HEK293 (cell line): ENCODE measurements at regions not wholly inside any gene's neighbourhood (a gene's known extent, or its start where the extent isn't known, plus 50 kb on each side); places are given as distances from the start of the nearest gene placed in this dataset.

Experiments used
- GLIS1 ChIP-seq: fragments of 450-650 bp; formaldehyde crosslinking; IDR thresholded peaks from 2 replicates; pipeline ENCODE4 v1.5.1; 2016; ENCODE audit warnings: missing biosample characterization, missing genetic modification characterization
- SP3 ChIP-seq: fragments of 450-650 bp; formaldehyde crosslinking; IDR thresholded peaks from 2 replicates; pipeline ENCODE4 v1.5.1; 2016; ENCODE audit warnings: missing biosample characterization, missing genetic modification characterization
- YY1 ChIP-seq: fragments of 450-650 bp; formaldehyde crosslinking; IDR thresholded peaks from 2 replicates; pipeline ENCODE4 v1.5.1; 2018; ENCODE audit warnings: missing biosample characterization, missing genetic modification characterization
- ZBTB1 ChIP-seq: fragments of 450-650 bp; formaldehyde crosslinking; IDR thresholded peaks from 2 replicates; pipeline ENCODE4 v1.5.1; 2016; ENCODE audit warnings: missing biosample characterization, missing genetic modification characterization
- ZIC2 ChIP-seq: fragments of 450-650 bp; formaldehyde crosslinking; IDR thresholded peaks from 2 replicates; pipeline ENCODE4 v1.5.1; 2016; ENCODE audit warnings: missing biosample characterization, missing genetic modification characterization
- ZNF121 ChIP-seq: fragments of 450-650 bp; formaldehyde crosslinking; IDR thresholded peaks from 2 replicates; pipeline ENCODE4 v1.5.1; 2016; ENCODE audit warnings: missing biosample characterization, missing genetic modification characterization
- ZNF140 ChIP-seq: fragments of 450-650 bp; formaldehyde crosslinking; IDR thresholded peaks from 2 replicates; pipeline ENCODE4 v1.5.1; 2016; ENCODE audit warnings: missing biosample characterization, missing genetic modification characterization
- ZNF560 ChIP-seq: fragments of 450-650 bp; formaldehyde crosslinking; IDR thresholded peaks from 2 replicates; pipeline ENCODE4 v1.5.1; 2017; ENCODE audit warnings: missing biosample characterization, missing genetic modification characterization, borderline replicate concordance
- TF ChIP-seq, protein P1 (sequence below): fragments of 450-650 bp; formaldehyde crosslinking; IDR thresholded peaks from 2 replicates; pipeline ENCODE4 v1.5.1; 2016; ENCODE audit warnings: missing biosample characterization, missing genetic modification characterization
- TF ChIP-seq, protein P2 (sequence below): fragments of 450-650 bp; formaldehyde crosslinking; conservative IDR thresholded peaks from 2 replicates; pipeline ENCODE4 v1.5.1; 2016; ENCODE audit warnings: low read depth, missing biosample characterization, missing genetic modification characterization

- no peak for TF ChIP-seq YY1
- no peak for TF ChIP-seq ZIC2 (tag by site-specific recombination)
- TF ChIP-seq ZNF140 (tag by site-specific recombination), result no peak
- no peak for TF ChIP-seq ZNF121 (tag by site-specific recombination)
- TF ChIP-seq, protein P1, sequence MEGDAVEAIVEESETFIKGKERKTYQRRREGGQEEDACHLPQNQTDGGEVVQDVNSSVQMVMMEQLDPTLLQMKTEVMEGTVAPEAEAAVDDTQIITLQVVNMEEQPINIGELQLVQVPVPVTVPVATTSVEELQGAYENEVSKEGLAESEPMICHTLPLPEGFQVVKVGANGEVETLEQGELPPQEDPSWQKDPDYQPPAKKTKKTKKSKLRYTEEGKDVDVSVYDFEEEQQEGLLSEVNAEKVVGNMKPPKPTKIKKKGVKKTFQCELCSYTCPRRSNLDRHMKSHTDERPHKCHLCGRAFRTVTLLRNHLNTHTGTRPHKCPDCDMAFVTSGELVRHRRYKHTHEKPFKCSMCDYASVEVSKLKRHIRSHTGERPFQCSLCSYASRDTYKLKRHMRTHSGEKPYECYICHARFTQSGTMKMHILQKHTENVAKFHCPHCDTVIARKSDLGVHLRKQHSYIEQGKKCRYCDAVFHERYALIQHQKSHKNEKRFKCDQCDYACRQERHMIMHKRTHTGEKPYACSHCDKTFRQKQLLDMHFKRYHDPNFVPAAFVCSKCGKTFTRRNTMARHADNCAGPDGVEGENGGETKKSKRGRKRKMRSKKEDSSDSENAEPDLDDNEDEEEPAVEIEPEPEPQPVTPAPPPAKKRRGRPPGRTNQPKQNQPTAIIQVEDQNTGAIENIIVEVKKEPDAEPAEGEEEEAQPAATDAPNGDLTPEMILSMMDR (tag by site-specific recombination), result no peak
- TF ChIP-seq ZBTB1 (tag by site-specific recombination), result no peak
- TF ChIP-seq SP3 (tag by site-specific recombination), result no peak
- TF ChIP-seq, protein P2, sequence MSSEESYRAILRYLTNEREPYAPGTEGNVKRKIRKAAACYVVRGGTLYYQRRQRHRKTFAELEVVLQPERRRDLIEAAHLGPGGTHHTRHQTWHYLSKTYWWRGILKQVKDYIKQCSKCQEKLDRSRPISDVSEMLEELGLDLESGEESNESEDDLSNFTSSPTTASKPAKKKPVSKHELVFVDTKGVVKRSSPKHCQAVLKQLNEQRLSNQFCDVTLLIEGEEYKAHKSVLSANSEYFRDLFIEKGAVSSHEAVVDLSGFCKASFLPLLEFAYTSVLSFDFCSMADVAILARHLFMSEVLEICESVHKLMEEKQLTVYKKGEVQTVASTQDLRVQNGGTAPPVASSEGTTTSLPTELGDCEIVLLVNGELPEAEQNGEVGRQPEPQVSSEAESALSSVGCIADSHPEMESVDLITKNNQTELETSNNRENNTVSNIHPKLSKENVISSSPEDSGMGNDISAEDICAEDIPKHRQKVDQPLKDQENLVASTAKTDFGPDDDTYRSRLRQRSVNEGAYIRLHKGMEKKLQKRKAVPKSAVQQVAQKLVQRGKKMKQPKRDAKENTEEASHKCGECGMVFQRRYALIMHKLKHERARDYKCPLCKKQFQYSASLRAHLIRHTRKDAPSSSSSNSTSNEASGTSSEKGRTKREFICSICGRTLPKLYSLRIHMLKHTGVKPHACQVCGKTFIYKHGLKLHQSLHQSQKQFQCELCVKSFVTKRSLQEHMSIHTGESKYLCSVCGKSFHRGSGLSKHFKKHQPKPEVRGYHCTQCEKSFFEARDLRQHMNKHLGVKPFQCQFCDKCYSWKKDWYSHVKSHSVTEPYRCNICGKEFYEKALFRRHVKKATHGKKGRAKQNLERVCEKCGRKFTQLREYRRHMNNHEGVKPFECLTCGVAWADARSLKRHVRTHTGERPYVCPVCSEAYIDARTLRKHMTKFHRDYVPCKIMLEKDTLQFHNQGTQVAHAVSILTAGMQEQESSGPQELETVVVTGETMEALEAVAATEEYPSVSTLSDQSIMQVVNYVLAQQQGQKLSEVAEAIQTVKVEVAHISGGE (tag by site-specific recombination), result no peak
- TF ChIP-seq ZNF560 (tag by site-specific recombination), result no peak
- TF ChIP-seq GLIS1 (tag by site-specific recombination), result no peak
Observed at GRCh38 chr3:3278073-3278472, 98.6 kb upstream of the CRBN start.
